Lower lobe of right lung (tissue), 2 donors: ENCODE measurements at regions not wholly inside any gene's neighbourhood (a gene's known extent, or its start where the extent isn't known, plus 50 kb on each side); places are given as distances from the start of the nearest gene placed in this dataset.

ENCODE experiments used
- ATAC-seq, 2 donors: fragments of 200-7000 bp; cut with Tn5 transposase; one replicate each; pipeline ENCODE4 v1.9.1; 2020 to 2022; ENCODE audit warnings: mild to moderate bottlenecking in 2 of 2, moderate library complexity in 2 of 2
- DNase-seq: peaks from one replicate; pipeline ENCODE4 v3.0.0-alpha.2; 2020
- H3K27ac ChIP-seq: fragments of 200-600 bp; one replicate; pipeline ENCODE4 v1.8.0; 2022
- H3K27me3 ChIP-seq: fragments of 200-600 bp; one replicate; pipeline ENCODE4 v1.8.0; 2022; ENCODE audit warnings: low read depth
- H3K36me3 ChIP-seq: fragments of 200-600 bp; one replicate; pipeline ENCODE4 v1.8.0; 2022; ENCODE audit warnings: mild to moderate bottlenecking
- H3K4me1 ChIP-seq: fragments of 200-600 bp; one replicate; pipeline ENCODE4 v1.8.0; 2022
- H3K4me3 ChIP-seq: fragments of 200-600 bp; one replicate; pipeline ENCODE4 v1.8.0; 2022; ENCODE audit warnings: mild to moderate bottlenecking
- H3K9me3 ChIP-seq: fragments of 200-600 bp; one replicate; pipeline ENCODE4 v1.8.0; 2022
- intact Hi-C: fragments of 100-400 bp; cut with DNase I; formaldehyde crosslinking; loops from one replicate; pipeline ENCODE4 v1.11.0; 2022
- TF ChIP-seq, protein P1 (sequence below): fragments of 200-600 bp; IDR thresholded peaks from one replicate; pipeline ENCODE4 v1.8.0; 2022; ENCODE audit warnings: antibody characterized with exemption, mild to moderate bottlenecking
- donor health status: DM: no; HTN: yes; CAD: no; lungs with severe emphysema.

DNA sequence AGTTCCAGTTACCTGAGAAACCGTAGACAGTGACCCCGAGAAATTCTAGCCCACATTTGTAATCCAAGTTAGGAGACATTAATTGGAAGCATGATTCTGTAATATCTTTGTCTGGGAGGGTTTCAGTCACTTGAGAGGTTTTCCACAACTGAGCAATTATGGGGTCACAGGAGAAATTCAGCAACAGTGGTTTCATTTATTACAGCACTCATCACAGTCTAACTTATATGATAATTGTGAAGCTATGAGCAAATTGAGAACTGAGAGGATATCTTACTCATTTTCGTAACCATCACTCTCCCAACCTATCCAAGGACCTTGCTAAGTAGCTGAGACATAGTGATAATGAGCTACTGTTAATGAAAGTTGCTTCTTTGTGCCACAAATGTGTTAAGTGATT lies 328.5 kb upstream of the PPP2R3A start:
- intact Hi-C loops, result no loop called here
- ATAC-seq, result no peak
- Histone ChIP-seq H3K4me1 (no peaks in the 10 kb centered on the region), H3K9me3 (no peaks in the 10 kb centered on the region), H3K27me3 (no peaks in the 10 kb centered on the region), H3K4me3 (no peak overlapping the region), H3K27ac (no peak overlapping the region), H3K36me3 (no peaks in the 10 kb centered on the region)
- TF ChIP-seq, protein P1, sequence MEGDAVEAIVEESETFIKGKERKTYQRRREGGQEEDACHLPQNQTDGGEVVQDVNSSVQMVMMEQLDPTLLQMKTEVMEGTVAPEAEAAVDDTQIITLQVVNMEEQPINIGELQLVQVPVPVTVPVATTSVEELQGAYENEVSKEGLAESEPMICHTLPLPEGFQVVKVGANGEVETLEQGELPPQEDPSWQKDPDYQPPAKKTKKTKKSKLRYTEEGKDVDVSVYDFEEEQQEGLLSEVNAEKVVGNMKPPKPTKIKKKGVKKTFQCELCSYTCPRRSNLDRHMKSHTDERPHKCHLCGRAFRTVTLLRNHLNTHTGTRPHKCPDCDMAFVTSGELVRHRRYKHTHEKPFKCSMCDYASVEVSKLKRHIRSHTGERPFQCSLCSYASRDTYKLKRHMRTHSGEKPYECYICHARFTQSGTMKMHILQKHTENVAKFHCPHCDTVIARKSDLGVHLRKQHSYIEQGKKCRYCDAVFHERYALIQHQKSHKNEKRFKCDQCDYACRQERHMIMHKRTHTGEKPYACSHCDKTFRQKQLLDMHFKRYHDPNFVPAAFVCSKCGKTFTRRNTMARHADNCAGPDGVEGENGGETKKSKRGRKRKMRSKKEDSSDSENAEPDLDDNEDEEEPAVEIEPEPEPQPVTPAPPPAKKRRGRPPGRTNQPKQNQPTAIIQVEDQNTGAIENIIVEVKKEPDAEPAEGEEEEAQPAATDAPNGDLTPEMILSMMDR, result no peak
- DNase-seq, result no peak

DNA sequence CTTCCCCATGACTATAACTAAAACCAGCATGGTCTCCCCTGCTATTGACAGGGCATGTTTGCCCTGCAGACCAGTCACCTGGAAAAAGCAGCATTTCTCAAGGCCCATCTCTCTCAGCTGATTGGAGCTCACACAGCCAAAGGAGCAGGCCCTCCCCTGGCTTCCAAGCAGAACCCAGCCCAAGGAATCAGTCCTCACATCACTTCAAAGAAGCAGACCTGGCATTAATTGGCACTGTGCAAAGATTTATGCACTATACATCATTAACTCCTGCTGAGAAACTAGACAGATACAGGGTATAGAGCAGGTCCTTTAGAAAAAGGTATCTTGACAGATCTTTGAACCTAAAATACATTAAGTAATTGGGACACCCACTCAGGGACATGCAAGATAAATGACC lies 323.8 kb upstream of the PPP2R3A start:
- DNase-seq, result no peak
- ATAC-seq, result no peak
- intact Hi-C loops, result no loop called here
- Histone ChIP-seq H3K27me3 (no peaks in the 10 kb centered on the region), H3K4me3 (no peak overlapping the region), H3K27ac (no peak overlapping the region), H3K36me3 (no peaks in the 10 kb centered on the region), H3K9me3 (no peaks in the 10 kb centered on the region), H3K4me1 (no peaks in the 10 kb centered on the region)
- TF ChIP-seq, protein P1, result no peak

DNA sequence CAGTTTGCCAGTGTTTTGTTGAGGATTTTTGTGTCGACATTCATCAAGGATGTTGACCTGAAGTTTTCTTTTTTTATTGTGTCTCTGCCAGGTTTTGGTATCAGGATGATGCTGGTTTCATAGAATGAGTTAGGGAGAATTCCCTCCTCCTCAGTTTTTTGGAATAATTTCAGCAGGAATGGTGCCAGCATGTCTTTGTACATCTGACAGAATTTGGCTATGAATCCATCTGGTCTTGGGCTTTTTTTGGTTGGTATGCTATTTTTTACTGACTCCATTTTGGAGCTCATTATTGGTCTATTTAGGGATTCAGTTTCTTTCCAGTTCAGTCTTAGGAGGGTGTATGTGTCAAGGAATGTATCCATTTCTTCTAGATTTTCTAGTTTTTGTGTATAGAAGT lies 320.0 kb upstream of the PPP2R3A start:
- ATAC-seq, result no peak
- H3K36me3 ChIP-seq, result no peaks in the 10 kb centered on the region
- intact Hi-C loops, result no loop called here

DNA sequence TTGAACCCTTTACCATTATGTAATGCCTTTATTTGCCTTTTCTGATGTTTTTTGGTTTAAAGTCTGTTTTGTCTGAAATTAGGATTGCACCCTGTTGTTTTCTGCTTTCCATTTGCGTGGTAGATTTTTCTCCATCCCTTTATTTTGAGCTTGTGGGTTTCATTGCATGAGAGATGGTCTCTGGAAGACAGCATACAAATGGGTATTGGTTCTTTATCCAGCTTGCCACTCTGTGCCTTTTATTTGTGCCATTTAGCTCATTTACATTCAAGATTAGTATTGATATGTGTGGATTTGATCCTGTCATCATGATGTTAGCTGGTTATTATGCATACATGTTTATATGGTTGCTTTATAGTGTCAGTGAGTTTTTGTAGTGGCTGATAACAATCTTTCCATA lies 318.7 kb upstream of the PPP2R3A start:
- Histone ChIP-seq H3K4me1 (no peaks in the 10 kb centered on the region), H3K4me3 (no peak overlapping the region), H3K27me3 (no peaks in the 10 kb centered on the region), H3K27ac (no peak overlapping the region), H3K36me3 (no peaks in the 10 kb centered on the region), H3K9me3 (no peaks in the 10 kb centered on the region)
- DNase-seq (no peak), ATAC-seq (no peak)
- TF ChIP-seq, protein P1, result no peak
- intact Hi-C loops, result no loop called here

More for the DNA sequence above, 320.0 kb upstream of the PPP2R3A start:
- no peak overlapping the region for H3K4me3 ChIP-seq
- TF ChIP-seq, protein P1, result no peak
- no peak for DNase-seq
- no peaks in the 10 kb centered on the region for H3K27me3 ChIP-seq
- no peaks in the 10 kb centered on the region for H3K4me1 ChIP-seq
- no peak overlapping the region for H3K27ac ChIP-seq
- H3K9me3 ChIP-seq, result no peaks in the 10 kb centered on the region

DNA sequence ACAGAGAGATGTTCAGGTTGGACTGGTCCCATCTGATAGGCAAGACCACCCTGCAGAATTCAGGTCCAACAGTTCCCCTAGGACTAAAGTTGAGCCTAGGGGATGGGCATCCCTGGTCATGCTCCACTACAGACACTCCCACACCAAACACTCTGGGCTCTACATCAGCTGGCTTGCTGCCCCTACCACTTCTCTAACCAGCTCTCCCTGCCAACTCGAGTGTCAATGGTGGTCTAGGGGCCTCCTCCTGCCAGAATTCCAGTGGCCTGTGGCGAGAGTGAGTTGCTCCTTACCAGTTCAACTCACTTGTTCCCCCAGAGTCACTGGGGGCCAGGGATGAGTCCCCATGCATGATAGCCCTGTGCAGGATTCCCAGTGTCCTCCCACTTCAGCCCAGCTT lies 316.2 kb upstream of the PPP2R3A start:
- no peak overlapping the region for H3K27ac ChIP-seq
- intact Hi-C loops, result no loop called here
- no peaks in the 10 kb centered on the region for H3K27me3 ChIP-seq
- no peak for DNase-seq
- no peaks in the 10 kb centered on the region for H3K36me3 ChIP-seq
- no peaks in the 10 kb centered on the region for H3K4me1 ChIP-seq
- TF ChIP-seq, protein P1, result no peak
- H3K4me3 ChIP-seq, result no peak overlapping the region
- no peak for ATAC-seq
- H3K9me3 ChIP-seq, result no peaks in the 10 kb centered on the region

DNA sequence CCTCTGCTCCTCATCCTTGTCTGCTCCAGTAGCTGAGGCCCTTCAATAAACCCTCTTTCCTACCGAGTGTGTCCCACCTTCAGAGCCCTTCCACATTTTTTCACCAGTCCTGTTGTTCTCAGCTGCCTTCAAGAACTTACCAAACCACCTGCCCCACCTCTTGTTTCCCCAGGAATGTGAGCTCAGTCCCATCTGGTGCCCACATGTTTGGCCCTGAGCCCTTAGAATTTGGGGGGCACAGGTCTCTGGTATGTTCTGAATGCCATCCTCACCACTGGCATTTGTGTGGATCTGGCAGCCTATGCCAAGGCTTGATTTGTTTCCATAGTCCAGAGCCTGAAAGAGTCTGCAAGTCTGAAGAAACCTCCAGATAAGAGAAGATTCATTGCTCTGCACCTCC lies 315.2 kb upstream of the PPP2R3A start:
- DNase-seq, result no peak

More for the DNA sequence above, 315.2 kb upstream of the PPP2R3A start:
- Histone ChIP-seq H3K27me3 (no peaks in the 10 kb centered on the region), H3K9me3 (no peaks in the 10 kb centered on the region), H3K36me3 (no peaks in the 10 kb centered on the region), H3K4me1 (no peaks in the 10 kb centered on the region), H3K4me3 (no peak overlapping the region), H3K27ac (no peak overlapping the region)
- intact Hi-C loops, result no loop called here
- no peak for ATAC-seq
- TF ChIP-seq, protein P1, result no peak
